ENCODE measurements at regions not wholly inside any gene's neighbourhood (a gene's known extent, or its start where the extent isn't known, plus 50 kb on each side); places are given as distances from the start of the nearest gene placed in this dataset.

DNA sequence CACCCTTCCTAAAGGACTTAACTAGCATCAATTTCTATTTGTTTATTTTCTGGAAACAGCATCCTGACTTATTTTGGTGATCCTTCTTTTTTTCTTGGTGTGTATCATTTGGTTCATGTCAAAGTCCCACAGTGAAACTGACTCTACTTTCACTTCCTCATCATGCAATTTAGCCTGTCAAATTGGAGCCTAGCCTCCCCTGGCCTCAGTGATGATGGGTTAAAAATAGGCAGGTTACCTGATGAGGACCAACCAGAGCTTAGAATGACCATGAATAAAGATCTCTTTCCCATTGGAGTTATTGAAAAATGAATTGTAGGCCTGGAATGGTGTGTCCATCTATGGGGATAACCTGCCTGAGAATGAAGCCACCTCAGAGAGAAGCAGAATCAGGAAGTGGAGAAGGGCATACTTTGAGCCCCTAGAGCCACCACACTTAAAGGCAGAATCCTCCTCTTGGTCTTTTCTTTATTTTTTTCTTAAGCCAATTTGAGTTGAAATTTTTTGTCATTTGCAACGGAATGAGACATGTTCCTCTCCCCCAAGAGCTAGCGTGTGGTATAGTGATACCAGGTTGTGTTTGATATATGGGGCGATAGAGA, 105.6 kb downstream of the BTBD3 start:
- DNase-seq = no peak

DNA sequence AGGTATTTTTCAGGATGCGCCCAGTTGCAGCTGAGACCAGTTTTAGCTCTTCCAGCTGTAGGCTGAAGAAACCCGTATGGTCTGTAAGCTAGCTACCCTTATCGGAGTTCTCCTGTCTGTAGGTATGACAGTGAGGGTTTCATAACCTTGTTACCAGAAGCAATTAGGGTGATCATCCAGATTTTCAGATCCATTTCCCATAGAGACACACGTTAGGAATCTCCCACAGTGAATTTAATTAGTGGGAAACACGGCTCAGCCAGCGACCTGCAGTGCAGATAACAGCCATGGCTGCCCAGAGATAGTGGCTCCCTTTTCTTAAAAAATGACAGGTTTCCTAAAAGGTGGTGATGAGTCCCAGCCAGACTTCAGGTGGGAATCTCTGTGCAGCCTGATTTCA, 111.1 kb downstream of the BTBD3 start:
- DNase-seq = no peak

DNA sequence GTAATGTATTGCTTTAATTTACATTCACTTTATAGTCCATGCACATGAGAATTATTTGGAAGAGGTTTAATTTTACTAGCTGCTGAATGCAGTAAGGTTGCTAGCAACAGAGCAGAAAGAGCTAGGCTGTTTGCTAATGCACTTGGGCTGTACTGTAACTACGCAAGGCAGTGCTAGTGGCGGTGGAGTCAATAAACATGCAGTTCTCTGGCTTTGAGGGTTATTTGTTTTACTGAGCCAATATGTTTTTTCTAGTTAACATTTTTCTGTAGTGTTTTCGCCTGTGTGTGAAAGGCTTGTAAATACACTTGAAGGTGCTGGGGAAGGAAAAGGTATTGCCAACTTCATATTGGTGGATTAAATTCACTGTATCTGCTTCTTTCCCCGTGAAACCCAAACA, 112.8 kb downstream of the BTBD3 start:
- no peak for DNase-seq

DNA sequence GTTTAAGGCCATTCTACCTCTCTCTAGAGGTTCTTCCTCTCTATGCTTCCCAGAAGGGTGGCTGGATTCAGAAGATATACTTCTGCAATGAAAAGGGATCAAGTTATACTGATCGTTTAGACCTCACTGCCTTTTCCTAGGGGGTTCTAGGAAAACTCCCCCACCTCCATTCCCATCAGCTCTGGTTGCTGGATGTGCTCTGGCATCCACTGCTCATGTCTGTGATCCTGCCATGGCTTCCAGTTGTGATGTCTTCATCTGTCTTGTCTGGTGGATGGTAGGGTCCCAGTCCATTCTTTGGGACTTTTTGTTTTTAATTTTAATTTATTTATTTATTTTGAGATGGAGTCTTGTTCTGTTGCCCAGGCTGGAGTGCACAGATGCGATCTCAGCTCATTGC, 118.4 kb downstream of the BTBD3 start:
- no peak for DNase-seq

DNA sequence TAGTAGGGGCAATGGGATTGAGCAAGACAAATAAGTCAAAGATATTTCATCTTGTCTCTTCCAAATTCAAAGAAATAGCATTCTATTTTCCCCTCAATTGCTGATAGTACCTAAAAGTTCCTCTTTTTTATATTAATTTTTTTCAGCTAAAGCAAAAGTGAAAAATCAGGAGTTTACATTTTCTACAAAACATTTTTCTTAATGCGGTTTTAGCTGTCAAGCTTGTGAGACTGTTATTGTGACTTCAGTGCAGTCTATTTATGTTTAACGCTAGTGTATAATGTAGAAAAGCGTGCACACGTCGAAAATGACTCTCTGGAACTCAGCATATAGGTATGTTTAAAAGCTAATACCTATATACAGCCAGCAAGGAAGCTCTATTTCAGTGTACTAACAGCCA, 119.8 kb downstream of the BTBD3 start:
- DNase-seq = no peak

DNA sequence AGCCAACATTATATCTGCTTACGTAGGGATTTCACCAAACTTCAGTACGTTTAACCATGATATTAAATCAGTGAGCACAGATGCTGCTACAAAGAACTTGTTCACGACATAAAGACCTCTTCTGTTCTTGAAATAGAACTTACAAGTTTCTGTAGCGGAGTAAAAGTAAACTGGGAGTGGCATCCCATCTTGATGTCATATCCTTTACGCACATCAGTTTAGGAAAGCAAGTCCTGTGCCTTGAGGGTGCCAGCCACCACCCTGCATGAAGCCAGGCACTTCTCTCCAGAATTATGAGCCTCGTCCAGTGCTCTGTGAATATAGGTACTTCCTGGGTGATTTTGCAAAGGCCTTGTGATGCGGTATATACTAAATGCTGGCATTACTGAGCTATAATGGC, 122.6 kb downstream of the BTBD3 start:
- DNase-seq = no peak

DNA sequence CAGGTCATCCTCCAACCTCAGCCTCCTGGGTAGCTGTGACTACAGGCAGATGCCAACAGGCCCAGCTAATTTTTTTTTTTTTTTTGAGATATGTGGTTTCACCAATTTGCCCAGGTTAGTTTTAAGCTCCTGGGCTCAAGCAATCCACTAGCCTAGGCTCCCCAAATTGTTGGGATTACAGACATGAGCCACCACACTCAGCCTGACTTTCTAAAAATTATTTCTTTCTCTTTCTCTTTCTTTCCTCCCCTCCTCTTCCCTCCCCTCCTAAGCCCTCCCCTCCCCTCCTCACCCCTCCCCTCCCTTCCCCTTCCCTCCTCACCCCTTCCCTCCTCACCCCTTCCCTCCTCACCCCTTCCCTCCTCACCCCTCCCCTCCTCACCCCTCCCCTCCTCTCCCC, 127.3 kb downstream of the BTBD3 start:
- DNase-seq = no peak

DNA sequence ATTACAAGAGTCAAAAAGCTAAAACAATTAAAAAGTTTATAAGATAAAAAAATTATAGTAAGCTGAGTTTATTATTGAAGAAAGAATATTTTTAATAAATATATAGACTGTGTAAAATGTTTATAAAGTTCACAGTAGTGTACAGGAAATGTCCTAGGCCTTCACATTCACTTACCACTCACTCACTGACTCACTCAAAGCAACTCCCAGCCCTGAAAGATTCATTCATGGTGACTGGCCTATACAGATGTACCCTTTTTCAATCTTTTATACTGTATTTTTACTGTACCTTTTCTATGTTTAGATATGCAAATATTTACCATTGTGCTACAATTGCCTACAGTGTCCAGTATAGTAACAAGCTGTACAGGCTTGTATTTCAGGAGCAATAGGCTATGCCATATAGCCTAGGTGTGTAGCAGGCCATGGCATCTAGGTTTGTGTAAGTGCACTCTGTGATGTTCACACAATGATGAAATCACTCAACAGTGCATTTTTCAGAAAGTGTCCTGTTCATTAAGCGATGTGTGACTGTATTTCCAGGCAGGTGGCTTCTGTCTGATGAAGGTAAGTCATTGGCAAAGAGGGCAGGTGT, 130.2 kb downstream of the BTBD3 start:
- DNase-seq = no peak

DNA sequence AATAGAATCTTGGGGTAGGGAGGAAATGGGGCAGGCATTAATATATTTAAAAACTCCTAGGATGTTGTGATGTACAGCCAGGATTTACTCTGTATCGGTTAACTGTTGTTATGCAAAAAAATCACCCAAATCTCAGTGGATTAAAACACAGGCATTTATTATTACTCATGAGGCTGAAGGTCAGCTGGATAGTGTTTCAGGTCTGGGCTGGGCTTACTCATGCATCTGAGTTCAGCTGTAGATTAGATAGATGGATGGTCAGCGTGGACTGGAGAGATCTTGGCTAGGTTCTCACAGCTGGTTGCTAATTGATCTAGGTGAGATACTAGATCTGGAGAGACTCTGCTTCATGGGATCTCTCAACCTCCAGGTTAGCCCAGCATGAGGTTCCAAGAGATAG, 131.4 kb downstream of the BTBD3 start:
- DNase-seq = no peak

DNA sequence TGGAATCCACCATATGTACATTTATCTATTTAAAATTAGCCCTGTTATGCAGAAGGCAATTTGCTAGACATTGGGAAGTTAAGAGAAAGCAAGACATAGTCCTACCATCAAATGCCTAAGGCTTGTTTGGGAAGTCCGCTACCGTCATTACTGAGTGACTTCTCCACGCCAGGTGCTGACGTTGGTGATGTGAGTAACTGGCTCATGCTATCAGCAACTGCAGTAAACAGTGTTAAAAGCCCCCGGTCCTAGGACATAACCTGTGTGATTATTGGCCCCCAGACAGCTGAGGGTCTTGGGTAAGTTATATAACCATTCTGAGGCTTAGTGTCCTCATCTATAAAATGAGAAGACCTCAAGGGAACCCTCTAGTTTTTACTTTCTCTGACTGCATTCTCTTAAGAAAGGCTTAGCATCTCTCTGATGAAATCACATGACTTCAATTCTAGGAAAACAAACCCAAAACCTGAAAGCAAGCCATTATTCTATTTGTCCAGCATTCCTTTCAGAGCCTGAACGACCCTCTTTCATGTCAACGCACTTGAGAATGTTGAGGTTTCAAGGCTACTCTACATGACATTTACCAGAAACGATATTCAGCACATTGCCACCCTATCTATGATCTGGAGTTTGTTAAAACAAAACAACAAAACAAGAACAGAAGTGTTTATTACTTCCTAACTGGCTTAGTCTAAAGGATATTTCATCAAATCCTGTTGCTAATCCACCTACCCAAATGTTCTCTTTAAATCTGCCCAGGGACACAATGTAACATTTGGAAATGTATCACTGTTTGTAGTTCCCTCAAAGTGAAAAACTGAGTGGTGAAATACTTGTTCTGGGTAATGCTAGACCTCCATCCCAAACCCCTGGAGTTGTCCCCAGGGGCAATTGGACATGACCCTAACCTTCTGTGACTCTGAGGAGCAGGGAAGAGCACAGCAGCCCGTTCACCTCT, 133.8 kb downstream of the BTBD3 start:
- no peak for DNase-seq

DNA sequence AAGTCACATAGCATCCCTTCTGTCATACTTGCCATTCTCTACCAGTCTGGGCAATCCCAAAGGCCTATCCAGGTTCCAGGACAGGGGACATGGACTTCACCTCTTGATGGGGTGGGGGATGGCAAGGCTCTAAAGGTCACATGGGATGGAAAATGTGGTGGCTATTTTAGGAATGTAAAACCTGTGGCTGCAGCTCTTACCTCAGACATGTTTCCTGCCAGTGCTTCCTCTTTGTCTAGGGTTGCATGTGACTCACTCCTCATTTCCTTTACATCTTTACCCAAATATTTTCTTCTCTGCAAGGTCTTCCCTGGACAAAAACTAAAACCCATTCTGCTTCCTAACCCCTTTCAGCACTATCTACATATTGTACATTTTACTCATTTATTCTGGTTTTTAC, 135.7 kb downstream of the BTBD3 start:
- DNase-seq = no peak

DNA sequence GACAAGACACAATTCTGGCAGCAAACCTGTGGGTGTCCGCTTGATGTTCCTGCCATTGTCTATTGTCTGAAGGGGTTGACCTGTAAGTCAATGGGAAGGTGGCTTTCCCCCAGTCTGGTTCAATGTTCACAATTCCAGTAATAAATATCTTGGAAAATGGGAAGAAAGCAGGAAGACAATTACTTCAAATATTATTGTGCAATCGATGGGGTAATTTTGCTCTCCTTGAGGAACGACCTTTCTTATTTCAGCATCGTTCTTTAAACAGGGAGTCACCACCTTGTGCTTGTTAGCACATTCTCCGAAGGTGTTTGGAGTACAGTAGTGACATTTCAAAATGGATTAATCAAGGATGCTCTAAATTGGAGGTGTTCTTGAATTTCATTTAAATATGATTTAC, 136.9 kb downstream of the BTBD3 start:
- no peak for DNase-seq

DNA sequence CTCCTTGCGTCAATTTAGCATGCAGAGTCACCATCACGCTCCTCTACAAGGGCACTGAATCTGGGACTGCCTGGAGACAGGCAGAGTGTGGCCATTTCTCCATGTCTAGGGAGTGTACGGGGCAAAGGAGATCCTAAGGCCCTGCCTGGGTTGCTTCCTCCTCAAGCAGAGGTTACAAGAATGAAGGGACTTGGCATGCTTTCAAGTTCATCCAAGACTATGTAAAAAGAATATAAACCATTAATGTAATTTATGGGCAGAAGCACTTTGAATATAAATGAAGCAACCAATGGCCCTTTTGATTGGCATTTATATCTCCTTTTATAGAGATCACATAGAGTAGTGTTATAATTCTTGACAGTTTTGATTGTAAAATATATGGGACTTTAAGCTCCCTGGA, 137.5 kb downstream of the BTBD3 start:
- no peak for DNase-seq

DNA sequence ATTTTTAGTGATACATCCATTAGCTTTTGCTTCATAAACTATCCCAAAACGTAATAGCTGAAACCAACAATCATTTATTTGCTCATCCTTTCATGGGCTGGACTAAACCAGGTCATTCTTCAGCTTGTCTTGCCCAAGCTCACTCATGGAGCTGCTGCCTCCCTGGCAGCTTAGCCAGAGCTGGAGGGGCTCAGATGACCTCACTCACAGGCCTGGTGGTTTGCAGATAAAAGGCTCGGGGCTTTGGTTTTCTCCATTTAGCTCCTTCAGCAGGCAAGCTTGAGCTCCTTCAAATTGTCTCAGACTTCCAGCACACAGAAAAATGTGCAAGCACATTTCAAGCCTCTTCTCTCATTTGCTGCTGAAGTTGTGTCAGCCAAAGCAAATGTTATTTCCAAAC, 139.1 kb downstream of the BTBD3 start:
- no peak for DNase-seq

DNA sequence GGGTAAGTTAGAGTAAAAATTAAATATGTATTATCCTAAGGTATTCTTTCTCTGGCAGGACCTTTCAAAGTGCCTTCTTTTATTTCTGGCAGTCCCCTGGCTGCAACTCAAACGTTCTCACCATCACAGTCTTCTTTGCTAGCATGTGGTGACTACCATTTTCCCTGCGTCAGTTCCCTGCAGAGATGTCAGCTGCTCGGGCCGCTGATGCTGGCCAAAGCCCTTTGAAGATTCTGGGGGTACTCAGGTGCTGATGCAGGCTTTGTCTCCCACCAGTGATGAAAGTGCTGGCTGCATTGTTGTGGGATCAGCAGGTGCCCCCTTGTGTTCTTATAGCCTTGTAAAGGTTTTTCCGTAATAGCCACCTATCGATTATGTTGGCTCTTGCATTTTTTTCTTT, 140.1 kb downstream of the BTBD3 start:
- DNase-seq = no peak

DNA sequence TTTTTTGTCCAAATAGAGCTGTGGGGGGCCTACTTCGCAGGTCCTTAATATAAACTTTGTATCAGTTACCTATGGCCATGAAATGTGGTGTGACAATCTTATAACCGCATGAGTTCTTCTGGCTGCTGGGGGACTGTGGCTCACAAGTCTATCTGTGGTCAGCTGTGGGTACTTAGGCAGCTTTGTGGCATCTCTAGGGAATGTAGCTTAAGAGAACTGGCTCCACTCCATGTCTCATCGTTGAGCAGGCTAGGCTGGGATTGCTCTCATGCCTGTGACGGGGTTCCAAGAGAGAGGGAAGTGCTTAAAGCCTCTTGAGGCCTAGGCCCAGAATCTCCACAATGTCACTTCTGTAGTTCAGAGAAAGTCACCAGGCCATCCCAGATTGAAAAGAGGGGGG, 140.5 kb downstream of the BTBD3 start:
- DNase-seq = no peak

DNA sequence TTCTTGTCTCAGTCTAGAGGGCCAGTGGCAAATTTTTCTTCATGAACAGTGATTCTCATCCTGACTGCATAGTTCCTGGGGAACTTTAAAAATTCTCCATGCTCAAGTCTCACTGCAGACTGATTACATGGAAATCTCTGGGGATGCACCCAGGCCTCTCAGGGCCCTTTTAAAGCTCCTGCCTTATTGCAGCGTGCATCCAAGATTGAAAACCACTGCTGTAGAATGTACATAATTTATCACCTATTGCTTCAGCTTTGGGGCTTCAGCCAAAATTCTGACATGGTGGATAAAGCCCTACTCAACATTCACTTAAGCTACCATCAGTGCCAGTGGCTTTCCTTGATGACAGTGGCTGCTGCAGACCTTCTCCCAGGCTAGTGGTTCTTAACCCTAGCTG, 143.8 kb downstream of the BTBD3 start:
- DNase-seq = no peak

DNA sequence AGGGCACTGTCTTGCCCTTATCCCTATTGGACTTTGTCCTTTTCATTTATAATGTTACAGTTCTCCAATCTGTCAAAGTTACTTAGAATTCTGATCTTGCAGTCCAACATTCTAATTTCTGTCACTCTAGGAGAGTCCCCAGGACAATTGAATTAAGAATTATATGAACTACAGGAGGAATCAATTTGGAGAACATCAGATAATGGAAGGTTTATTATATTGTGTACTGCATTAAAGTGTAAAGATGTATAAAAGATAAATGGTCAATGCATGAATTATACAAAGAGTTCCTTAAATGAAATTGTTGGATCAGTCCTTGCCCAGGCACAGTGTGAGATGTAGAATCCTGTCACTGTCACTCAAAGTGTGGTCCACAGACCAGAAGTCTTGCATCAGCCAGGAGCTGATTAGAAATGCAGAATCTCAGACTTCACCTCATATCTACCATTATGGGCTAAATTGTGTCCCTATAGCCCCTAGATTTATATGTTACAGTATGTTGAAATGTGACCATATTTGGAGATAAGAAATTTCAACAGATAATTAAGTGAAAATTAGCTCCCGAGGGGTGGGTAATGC, 145.5 kb downstream of the BTBD3 start:
- no peak for DNase-seq

DNA sequence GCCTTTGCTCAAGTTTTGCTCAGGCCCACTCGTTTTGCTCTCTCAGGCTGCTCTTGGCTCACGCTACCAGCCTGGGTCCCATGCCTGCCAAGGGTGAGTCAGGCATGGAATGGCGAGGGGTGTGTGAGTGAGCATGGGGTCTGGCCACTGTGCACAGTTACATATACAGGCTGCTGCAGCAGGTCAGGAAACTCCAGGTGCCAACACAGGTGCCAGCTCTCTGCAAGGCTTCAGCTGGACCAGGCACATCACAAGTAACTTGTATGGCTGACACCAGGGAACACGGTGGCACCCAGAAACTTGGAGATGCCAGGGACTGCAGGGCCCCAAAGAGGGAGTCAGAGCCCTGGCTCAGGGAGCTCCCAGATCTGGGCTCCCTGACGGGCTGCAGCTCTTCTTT, 146.8 kb downstream of the BTBD3 start:
- DNase-seq = no peak

DNA sequence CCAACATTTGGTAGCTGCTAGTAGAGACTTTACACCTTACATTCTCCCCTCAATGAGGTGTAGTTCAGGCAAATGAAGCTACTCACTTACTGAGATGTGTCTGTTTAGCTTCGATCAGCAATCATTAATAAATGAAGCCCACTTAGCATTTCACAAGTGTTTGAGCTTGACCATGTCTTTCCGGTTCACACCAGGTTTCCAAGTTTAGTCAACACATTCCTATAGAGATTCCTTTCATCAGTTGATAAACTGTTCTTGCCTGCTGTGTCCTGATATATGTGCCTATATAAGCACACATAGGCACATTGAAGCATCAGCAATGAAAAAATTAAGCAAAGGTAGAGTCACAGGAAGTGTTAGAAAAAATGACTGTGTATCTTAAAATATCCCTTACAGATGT, 150.0 kb downstream of the BTBD3 start:
- DNase-seq = no peak

DNA sequence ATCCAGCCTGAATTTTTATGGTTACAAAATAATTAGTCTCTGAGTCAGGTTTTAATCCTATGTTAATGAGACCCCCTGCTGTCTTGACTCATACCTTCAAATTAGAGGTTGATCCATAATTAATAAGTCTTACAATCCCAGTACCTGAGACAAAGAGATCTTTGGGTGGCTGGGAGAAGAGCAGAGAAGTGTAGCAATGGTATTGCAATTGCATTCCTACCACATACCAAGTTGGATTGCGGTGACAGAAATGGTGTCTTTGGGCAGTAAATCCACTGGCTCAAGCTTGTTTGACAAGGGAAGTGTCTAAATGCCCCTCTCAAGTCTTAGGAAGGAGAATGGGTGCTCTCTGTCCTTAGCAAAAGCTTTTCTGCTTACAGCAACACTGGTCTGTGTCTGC, 150.4 kb downstream of the BTBD3 start:
- no peak for DNase-seq

DNA sequence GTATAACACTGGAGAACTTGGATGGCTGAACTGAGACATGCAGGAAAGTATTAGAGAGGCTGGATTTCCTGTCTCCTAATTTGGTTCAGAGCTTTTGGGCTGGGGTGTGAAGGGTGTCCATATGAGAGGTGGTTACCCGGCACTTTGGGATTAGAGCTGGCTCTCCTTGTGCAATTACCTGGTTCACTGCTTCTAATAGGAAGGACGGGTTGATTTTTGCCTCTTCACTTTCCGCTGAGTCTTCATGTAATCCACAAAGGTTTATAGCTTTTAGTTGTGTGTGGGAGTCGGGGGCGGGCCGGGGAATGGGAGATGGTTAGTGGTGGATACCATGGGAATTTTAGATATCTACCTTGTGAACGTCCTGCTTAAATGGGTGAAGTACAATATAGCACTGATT, 151.5 kb downstream of the BTBD3 start:
- no peak for DNase-seq

DNA sequence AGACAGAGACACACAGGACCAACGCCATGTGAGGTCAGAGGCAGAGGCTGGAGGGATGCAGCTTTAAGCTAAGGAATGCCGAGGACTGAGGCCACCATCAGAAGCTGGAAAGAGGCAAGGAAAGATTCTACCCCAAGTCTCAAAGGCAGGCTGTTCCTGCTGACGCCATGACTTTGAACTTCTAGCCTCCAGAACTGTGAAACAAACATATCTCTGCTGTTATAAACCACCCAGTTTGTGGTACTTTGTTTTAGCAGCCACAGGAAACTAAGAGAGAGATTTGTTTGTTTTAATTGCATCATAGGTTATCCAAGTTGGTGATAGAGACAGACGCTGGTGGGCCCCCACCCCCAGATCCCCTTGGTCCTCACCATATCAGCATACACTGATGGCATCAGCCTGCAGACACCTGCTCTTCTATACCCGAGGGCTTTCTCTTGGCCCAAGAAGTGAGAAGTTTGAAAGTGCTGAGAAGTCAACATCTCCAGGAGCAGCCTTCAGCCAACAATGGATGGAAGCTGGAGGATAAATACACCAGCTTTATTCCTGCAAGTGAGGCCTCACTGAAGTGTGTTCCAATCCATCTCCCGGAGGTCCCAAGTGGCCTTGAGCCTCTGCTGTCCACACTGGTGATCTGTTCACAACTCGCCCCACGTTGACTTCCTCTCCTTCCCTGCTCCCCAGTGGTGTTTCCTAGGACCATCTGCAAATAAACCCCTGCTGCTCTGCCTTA, 154.7 kb downstream of the BTBD3 start:
- no peak for DNase-seq
